Activated naive CD8-positive, alpha-beta T cell treated with anti-CD3 and anti-CD28 coated beads, Interleukin-2, amount 10 ng/mL, durations not matched to agents 7 days and 5 days (primary cell): ENCODE measurements at regions not wholly inside any gene's neighbourhood (a gene's known extent, or its start where the extent isn't known, plus 50 kb on each side); places are given as distances from the start of the nearest gene placed in this dataset.

Source experiments
- ATAC-seq: fragments of 150-1000 bp; cut with Tn5 transposase; one replicate; pipeline ENCODE4 v1.10.0; 2021; ENCODE audit warnings: low read depth, moderate library complexity
- POLR2A ChIA-PET: fragments of 350-600 bp; sonication (Branson Sonifier 250); formaldehyde crosslinking; loops from one replicate; lab custom pipeline; 2021; ENCODE audit warnings: antibody characterized with exemption; lab: Charles Lee
- DNase-seq: peaks from one replicate; pipeline ENCODE4 v3.0.0; 2021
- H3K27ac Mint-ChIP-seq: one replicate; pipeline ENCODE4 v1.8.0; 2022; ENCODE audit warnings: mild to moderate bottlenecking, mixed read lengths
- H3K27me3 Mint-ChIP-seq: one replicate; pipeline ENCODE4 v1.8.0; 2022; ENCODE audit warnings: mild to moderate bottlenecking, moderate library complexity, mixed read lengths
- H3K36me3 Mint-ChIP-seq: one replicate; pipeline ENCODE4 v1.8.0; 2021; ENCODE audit warnings: mild to moderate bottlenecking, mixed read lengths
- H3K4me1 Mint-ChIP-seq: one replicate; pipeline ENCODE4 v1.8.0; 2021; ENCODE audit warnings: mixed read lengths
- H3K4me3 Mint-ChIP-seq: one replicate; pipeline ENCODE4 v1.8.0; 2022; ENCODE audit warnings: mild to moderate bottlenecking, moderate library complexity, mixed read lengths
- H3K9me3 Mint-ChIP-seq: one replicate; pipeline ENCODE4 v1.8.0; 2021; ENCODE audit warnings: mixed read lengths

DNA sequence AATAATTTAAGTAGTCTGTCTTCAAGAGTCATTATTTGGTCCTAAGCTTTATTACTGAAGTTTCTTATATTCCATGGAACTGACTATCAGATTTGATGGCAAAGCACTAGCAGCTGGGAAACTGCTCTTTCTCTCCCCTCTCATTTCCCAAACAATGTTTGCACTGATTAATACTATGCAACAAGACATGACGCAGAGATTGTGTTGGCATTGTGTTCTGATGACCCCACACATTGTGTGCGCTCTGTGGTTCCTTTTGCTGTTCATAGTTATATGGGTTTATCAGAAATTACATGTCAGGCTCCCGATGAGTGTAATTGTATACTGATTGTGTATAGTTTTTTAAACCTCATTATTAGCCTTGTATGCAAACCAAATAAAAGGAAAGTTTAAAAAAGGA lies 331.6 kb upstream of the FANCL start:
- Mint-ChIP-seq H3K36me3 (no peaks in the 10 kb centered on the region), H3K4me3 (no peak overlapping the region), H3K9me3 (no peaks in the 10 kb centered on the region), H3K4me1 (peaks cover 7% of the 10 kb centered on the region), H3K27ac (no peak overlapping the region), H3K27me3 (peaks cover 2% of the 10 kb centered on the region)
- POLR2A ChIA-PET = no interaction called here
- DNase-seq (no peak), ATAC-seq (no peak)

GRCh38 chr2:58571181-58571852 lies 330.2 kb upstream of the FANCL start:
- Mint-ChIP-seq H3K4me1 (peaks cover 7% of the 10 kb centered on the region), H3K36me3 (no peaks in the 10 kb centered on the region), H3K4me3 (no peak overlapping the region), H3K27ac (no peak overlapping the region), H3K27me3 (peaks cover 2% of the 10 kb centered on the region), H3K9me3 (no peaks in the 10 kb centered on the region)
- no peak for ATAC-seq
- POLR2A ChIA-PET = no interaction called here
- no peak for DNase-seq

GRCh38 chr2:58569475-58570185 lies 328.5 kb upstream of the FANCL start:
- Mint-ChIP-seq H3K27me3 (peaks cover 7% of the 10 kb centered on the region), H3K27ac (no peak overlapping the region), H3K36me3 (no peaks in the 10 kb centered on the region), H3K9me3 (no peaks in the 10 kb centered on the region), H3K4me1 (peaks cover 7% of the 10 kb centered on the region), H3K4me3 (no peak overlapping the region)
- ATAC-seq (peak; percentile 74), DNase-seq (no peak)
- POLR2A ChIA-PET = no interaction called here

GRCh38 chr2:58568901-58569300 lies 327.8 kb upstream of the FANCL start:
- H3K9me3 Mint-ChIP-seq = no peaks in the 10 kb centered on the region
- peaks cover 7% of the 10 kb centered on the region for H3K4me1 Mint-ChIP-seq
- H3K27me3 Mint-ChIP-seq = peaks cover 12% of the 10 kb centered on the region
- ATAC-seq = no peak
- POLR2A ChIA-PET = no interaction called here
- no peaks in the 10 kb centered on the region for H3K36me3 Mint-ChIP-seq
- H3K4me3 Mint-ChIP-seq = no peak overlapping the region
- no peak overlapping the region for H3K27ac Mint-ChIP-seq
- DNase-seq = no peak

GRCh38 chr2:58562276-58562675 lies 321.2 kb upstream of the FANCL start:
- H3K36me3 Mint-ChIP-seq = no peaks in the 10 kb centered on the region

DNA sequence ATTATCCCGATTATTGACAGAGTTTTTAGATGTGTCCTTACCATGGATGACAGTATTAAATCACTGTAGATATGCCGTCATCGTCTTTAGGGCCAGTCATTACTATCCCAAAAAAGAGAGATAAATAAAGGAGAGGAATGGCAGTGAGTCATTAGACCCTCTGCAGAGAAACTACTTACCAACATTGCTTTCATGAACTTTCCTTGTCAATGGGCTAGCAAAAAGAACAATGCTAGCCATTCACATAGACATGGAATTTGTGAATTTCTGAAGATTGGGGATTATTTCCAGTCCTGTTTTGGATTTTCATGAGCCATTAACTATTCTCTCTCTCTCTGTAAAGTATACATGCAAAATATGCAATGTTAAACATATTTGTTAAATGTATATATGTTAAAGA lies 319.4 kb upstream of the FANCL start:
- no peak overlapping the region for H3K4me3 Mint-ChIP-seq
- no peak for ATAC-seq
- no peaks in the 10 kb centered on the region for H3K9me3 Mint-ChIP-seq
- no peak overlapping the region for H3K27ac Mint-ChIP-seq
- H3K36me3 Mint-ChIP-seq = no peaks in the 10 kb centered on the region
- no peak for DNase-seq
- peaks cover 14% of the 10 kb centered on the region for H3K27me3 Mint-ChIP-seq
- POLR2A ChIA-PET = no interaction called here
- no peaks in the 10 kb centered on the region for H3K4me1 Mint-ChIP-seq

More at GRCh38 chr2:58562276-58562675, 321.2 kb upstream of the FANCL start:
- ATAC-seq (no peak), DNase-seq (no peak)
- H3K9me3 Mint-ChIP-seq = no peaks in the 10 kb centered on the region
- H3K4me3 Mint-ChIP-seq = no peak overlapping the region
- H3K27ac Mint-ChIP-seq = no peak overlapping the region
- POLR2A ChIA-PET = no interaction called here
- H3K4me1 Mint-ChIP-seq = no peaks in the 10 kb centered on the region
- H3K27me3 Mint-ChIP-seq = peaks cover 14% of the 10 kb centered on the region

- POLR2A ChIA-PET = no interaction called here
- peaks cover 4% of the 10 kb centered on the region for H3K27me3 Mint-ChIP-seq
- H3K36me3 Mint-ChIP-seq = no peaks in the 10 kb centered on the region
- no peak for DNase-seq
- no peak overlapping the region for H3K27ac Mint-ChIP-seq
- no peak for ATAC-seq
- no peaks in the 10 kb centered on the region for H3K4me1 Mint-ChIP-seq
- H3K9me3 Mint-ChIP-seq = no peaks in the 10 kb centered on the region
- H3K4me3 Mint-ChIP-seq = no peak overlapping the region
Observed at GRCh38 chr2:58558881-58559280, 317.8 kb upstream of the FANCL start.

- H3K27me3 Mint-ChIP-seq = peaks cover 4% of the 10 kb centered on the region
- no peaks in the 10 kb centered on the region for H3K9me3 Mint-ChIP-seq
- ATAC-seq (no peak), DNase-seq (no peak)
- H3K27ac Mint-ChIP-seq = no peak overlapping the region
- no peaks in the 10 kb centered on the region for H3K36me3 Mint-ChIP-seq
- H3K4me3 Mint-ChIP-seq = no peak overlapping the region
- no peaks in the 10 kb centered on the region for H3K4me1 Mint-ChIP-seq
- POLR2A ChIA-PET = no interaction called here
Observed at GRCh38 chr2:58557176-58557575, 316.1 kb upstream of the FANCL start.

DNA sequence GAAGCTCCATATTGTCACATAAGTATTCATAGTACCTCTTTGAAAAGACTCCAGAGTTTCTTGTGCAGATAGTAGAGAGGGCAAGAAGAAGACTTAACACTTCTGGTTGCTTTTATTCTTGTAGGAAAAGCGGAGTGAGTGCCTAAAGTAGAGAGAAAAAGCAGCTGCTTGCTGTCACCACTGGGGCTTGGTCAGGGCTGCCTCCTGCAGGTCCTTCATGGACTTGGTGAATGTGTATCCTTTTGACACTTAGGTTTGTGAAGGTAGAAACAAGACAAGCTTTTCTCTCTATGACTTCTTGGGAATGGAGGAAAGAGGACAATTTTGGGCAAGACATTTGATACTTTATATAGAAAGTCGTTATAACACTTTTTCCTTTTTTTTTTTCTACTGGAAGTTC lies 312.8 kb upstream of the FANCL start:
- no peaks in the 10 kb centered on the region for H3K36me3 Mint-ChIP-seq
- no peak overlapping the region for H3K27ac Mint-ChIP-seq
- no peak overlapping the region for H3K4me3 Mint-ChIP-seq
- H3K4me1 Mint-ChIP-seq = no peaks in the 10 kb centered on the region
- no peak for ATAC-seq
- DNase-seq = no peak
- no peaks in the 10 kb centered on the region for H3K9me3 Mint-ChIP-seq
- POLR2A ChIA-PET = no interaction called here
- peaks cover 3% of the 10 kb centered on the region for H3K27me3 Mint-ChIP-seq

DNA sequence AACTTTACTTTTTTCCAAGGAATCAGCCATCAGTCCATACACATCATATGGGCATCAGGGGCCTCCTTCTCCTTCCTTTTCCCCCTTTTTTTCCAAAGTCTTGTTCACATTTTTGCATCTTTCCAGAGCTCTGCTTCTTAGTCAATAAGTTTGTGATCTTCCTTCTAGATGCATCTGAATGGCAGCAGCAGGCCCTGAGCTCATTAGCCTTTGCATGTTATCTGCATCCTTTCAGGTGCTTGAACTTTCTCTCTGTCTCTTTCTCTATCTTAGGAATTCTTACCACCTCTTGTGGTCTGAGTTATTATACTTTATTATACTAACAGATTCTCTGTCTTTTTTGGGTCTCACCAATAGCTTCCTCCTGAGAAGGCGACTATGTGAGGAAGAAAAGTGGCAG lies 312.4 kb upstream of the FANCL start:
- no peaks in the 10 kb centered on the region for H3K4me1 Mint-ChIP-seq
- POLR2A ChIA-PET = no interaction called here
- ATAC-seq = no peak

DNA sequence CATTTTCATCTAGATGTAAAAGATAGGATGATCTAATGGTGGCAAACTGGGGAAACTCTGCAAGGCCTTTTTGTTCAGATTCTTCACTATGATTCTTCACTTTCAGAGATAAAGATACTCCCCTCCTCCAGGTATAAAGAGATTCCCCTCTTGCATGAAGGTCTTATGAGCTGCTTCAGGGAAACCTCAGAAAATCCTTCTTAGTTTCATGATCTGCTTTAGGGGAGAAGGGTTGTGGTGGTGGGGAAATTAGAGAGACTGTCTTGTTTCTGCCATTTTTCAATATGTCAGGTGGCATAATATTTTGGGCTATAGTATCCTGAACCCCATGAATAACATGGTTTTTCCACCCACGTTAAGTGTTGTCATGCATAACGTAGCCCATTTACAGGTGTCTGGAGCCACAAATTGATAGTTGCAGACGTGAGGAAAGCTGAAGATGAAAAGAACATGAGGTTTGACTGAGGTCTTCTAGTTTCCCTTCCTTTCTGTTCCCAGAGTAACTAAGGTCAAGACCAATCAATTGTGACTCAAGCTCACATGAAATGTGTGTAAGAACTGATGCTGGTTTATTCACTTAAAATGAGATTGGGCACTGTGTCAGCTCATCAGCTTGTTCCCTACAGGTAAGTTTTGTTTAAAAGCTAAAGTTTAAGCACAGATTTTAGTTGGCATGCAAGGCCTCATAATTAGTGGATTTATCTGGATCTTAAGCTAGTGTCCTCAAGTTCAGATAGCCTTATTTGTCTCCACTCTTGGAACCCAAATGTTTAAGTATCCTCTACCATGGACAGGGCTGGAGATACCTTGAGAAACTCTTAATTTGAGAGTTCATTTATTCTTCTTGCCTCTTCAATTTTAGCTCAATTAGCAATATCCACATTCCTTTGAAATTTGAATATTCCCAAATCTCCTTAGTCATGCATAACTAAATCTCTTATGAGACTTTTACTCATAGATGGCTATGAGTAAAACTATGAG lies 304.5 kb upstream of the FANCL start:
- H3K9me3 Mint-ChIP-seq = no peaks in the 10 kb centered on the region
- no peak for ATAC-seq
- peaks cover 6% of the 10 kb centered on the region for H3K27me3 Mint-ChIP-seq
- no peak overlapping the region for H3K4me3 Mint-ChIP-seq
- no peaks in the 10 kb centered on the region for H3K4me1 Mint-ChIP-seq
- H3K27ac Mint-ChIP-seq = no peak overlapping the region
- POLR2A ChIA-PET = no interaction called here
- no peaks in the 10 kb centered on the region for H3K36me3 Mint-ChIP-seq
- DNase-seq = no peak

More for the DNA sequence above, 312.4 kb upstream of the FANCL start:
- DNase-seq = no peak
- Mint-ChIP-seq H3K9me3 (no peaks in the 10 kb centered on the region), H3K36me3 (no peaks in the 10 kb centered on the region), H3K27me3 (no peaks in the 10 kb centered on the region), H3K27ac (no peak overlapping the region), H3K4me3 (no peak overlapping the region)

GRCh38 chr2:58543442-58543841 lies 302.3 kb upstream of the FANCL start:
- H3K27me3 Mint-ChIP-seq = peaks cover 7% of the 10 kb centered on the region
- ATAC-seq = no peak

GRCh38 chr2:58541511-58541910 lies 300.4 kb upstream of the FANCL start:
- ATAC-seq (no peak), DNase-seq (no peak)
- Mint-ChIP-seq H3K27ac (no peak overlapping the region), H3K4me3 (no peak overlapping the region), H3K9me3 (no peaks in the 10 kb centered on the region), H3K4me1 (no peaks in the 10 kb centered on the region), H3K36me3 (no peaks in the 10 kb centered on the region), H3K27me3 (peaks cover 3% of the 10 kb centered on the region)
- POLR2A ChIA-PET = no interaction called here

More at GRCh38 chr2:58543442-58543841, 302.3 kb upstream of the FANCL start:
- Mint-ChIP-seq H3K27ac (no peak overlapping the region), H3K36me3 (no peaks in the 10 kb centered on the region), H3K9me3 (no peaks in the 10 kb centered on the region), H3K4me3 (no peak overlapping the region), H3K4me1 (no peaks in the 10 kb centered on the region)
- POLR2A ChIA-PET = no interaction called here
- DNase-seq = no peak
